ENCODE measurements at regions not wholly inside any gene's neighbourhood (a gene's known extent, or its start where the extent isn't known, plus 50 kb on each side); places are given as distances from the start of the nearest gene placed in this dataset.
"Not testable (repeated sequence)": the region's sequence is repeated elsewhere in the genome, so short reads cannot be mapped to it uniquely, and the experiment has no call there.

DNA sequence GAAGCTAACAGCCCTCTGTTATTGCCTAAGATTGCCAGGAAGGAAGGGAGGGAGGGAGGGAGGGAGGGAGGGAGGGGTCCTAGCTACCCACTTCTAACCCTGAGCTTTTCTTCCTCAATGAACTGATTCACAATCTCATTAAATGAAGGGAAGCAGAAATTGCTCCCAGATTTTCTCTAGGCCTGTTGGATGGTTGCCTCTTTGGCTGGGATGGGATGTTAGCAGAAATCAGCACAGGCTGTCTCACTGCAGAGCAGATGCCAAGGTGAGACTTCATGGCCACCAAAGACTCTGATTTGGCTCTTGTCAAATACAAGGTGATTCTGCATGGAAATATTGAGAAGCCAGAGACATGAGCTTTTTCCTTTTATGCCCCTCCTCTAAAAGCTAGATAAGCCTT is 578.6 kb downstream of the ACTL7B start:
- no peak for ATAC-seq
- DNase-seq, result no peak

- no peak for ATAC-seq
- DNase-seq, result no peak
These were observed 579.9 kb downstream of the ACTL7B start for GRCh38 chr9:108275906-108276305.

DNA sequence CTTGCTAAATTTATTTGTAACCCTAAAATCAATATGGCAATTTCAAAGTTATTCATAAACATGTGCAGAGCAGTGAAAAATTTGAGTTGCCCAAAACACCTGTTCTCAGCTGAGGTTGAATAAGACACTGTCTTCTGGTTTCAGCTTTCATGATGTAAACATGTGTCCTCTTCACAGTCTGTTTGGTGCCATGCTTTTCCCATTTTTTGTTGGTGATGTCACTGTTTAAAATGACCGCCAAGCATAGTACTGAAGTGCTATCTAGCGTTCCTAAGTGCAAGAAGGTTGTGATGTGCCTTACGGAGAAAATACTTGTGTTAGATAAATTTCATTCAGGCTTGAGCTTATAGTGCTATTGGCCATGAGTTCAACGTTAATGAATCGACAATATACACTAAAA is 580.8 kb downstream of the ACTL7B start:
- DNase-seq (no peak), ATAC-seq (no peak)

GRCh38 chr9:108273988-108274387 is 581.8 kb downstream of the ACTL7B start:
- no peak for ATAC-seq
- DNase-seq, result no peak

DNA sequence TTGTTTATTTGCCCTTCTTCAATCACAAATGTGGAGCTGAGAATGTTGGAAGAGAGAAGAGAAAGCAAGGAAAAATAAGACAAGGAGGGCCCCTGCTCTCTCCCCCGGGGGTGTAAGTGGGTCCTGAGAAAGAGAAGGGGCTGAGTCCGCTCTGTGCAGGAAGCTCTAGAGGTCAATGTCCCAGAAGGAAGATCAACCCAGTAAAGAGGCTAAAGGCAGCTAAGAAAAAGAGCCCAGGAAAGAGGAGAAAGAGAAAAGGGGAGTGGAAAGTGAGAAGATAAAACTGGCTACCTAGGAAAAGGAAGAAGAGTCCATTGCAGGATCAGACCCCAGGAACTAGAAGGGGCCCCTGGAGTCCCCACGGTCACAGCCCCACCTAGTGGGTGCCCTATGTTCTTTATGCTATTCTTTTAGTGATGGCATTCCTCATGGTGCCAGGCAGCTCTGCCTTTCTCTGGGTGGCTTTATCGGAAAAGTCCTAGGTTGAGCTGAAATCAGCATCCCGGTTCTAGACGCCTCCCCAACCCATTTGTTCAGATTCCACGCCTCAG is 583.4 kb downstream of the ACTL7B start:
- ATAC-seq, result no peak
- DNase-seq, result peak; percentile 3

DNA sequence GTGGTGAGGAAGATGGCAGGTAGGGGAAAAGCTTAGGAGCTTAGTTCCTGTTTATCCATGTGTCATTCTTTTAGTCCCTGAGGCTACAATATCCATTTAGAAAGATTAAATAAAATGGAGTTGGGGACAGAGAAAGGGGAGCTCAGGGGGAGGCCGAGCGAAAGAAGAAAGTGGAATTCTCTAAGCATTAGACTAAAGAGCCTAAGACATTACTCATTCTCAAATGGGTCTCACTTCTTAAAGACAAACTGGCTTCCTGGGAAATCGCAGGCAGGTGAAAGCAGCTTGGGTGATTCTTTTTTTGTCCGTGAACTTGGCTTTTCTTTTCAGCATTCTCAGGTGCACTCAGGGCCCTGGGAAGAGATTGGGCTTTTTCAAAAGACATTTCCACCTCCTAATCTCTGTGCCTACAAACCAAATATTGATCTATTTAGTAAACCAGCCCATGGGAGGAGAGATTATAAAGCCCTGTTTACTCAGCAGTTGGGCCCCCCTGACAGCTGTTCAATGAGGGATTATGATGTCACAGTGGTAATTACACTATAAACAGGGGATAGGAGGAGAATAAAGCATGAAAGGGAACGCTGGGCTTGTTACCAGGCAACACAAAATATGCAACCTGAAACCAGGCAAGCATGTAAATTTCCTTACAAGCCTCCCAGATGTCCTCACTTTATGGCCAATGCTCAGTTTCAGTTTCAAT is 584.0 kb downstream of the ACTL7B start:
- ATAC-seq, result no peak
- no peak for DNase-seq

GRCh38 chr9:108271236-108271635 is 584.5 kb downstream of the ACTL7B start:
- DNase-seq (no peak), ATAC-seq (no peak)

- no peak for ATAC-seq
- DNase-seq, result no peak
These were observed 585.2 kb downstream of the ACTL7B start for GRCh38 chr9:108270561-108270960.

- DNase-seq (no peak), ATAC-seq (no peak)
These were observed 585.7 kb downstream of the ACTL7B start for GRCh38 chr9:108270051-108270450.

DNA sequence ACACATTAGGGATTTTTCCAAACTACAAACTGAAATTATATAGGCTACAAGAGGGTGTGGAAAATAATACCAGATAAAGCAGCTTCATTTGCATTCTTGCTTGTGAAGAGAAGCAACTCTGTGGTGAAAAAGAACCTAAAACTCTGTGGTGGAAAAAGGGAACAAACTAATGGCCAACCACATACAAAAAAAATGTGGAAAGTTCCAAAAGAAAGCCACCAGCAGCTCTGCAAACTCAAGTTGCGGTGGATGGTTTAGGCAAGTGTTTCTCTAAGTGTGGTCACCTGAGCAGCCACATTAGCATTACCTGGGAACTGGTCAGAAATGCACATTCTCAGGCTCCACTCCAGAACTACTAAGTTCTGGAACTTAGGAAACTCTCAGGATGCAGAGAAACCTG is 586.4 kb downstream of the ACTL7B start:
- ATAC-seq (no peak), DNase-seq (no peak)

DNA sequence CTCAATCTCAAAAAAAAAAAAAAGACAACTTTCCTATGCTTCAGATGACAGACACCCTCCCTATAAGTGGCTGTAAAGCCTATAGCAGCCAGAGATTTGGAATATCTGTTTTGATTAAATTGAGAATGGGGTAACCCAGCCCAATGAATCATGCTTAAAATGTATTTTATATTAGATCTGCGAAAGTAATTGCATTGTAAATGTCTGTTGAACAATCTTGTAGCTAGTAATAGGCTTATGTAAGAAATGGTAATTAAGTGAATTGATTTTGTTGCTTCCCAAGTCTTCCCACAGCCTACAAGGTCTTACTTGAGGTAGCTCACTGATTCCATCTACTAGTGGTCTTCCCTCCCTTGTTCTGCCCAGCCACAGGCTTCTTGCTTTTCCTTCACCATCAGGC is 590.7 kb downstream of the ACTL7B start:
- DNase-seq, result no peak
- ATAC-seq, result no peak

GRCh38 chr9:108264093-108264492 is 591.7 kb downstream of the ACTL7B start:
- DNase-seq (no peak), ATAC-seq (no peak)

- no peak for ATAC-seq
- no peak for DNase-seq
These were observed 593.0 kb downstream of the ACTL7B start for GRCh38 chr9:108262836-108263235.

GRCh38 chr9:108259917-108260675 is 595.7 kb downstream of the ACTL7B start:
- ATAC-seq, result no peak

DNA sequence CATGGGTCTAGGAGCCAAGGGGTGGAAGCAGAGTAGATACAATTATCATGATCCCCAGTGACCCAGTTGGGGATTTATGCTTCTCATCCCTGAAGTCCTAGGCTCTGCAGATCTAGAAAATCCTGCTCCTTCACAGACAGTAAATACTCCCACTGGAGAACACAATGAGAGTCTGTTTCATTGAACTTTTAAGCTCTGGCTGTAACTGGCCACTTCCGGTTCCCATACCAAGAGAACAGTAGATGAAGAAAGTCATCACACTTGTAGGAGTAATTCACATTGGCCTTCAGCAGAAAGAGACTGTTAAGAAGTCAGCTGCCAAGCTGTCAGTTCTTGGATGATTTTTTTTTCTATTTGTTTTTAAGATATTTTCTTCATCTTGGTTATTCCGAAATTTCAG is 597.1 kb downstream of the ACTL7B start:
- DNase-seq, result no peak
- no peak for ATAC-seq

More at GRCh38 chr9:108259917-108260675, 595.7 kb downstream of the ACTL7B start:
- DNase-seq, result no peak

GRCh38 chr9:108257382-108257781 is 598.4 kb downstream of the ACTL7B start:
- no peak for ATAC-seq

DNA sequence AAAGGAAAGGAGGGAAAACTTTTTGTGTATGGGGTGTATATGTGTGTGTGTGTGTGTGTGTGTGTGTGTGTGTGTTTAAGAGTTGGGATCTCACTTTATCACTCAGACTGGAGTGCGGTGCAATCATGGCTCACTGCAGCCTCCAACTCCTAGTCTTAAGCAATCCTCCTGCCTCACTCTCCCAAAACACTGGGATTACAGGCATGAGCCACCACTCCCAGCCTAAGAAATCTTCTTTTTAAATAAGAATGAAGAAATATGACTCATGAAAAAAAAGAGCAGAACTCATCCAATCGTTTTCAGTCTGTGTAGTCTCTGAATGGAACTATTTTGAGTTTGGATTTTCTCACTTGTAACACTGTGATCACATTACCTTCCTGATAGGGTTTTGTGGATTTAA is 601.5 kb downstream of the ACTL7B start:
- no peak for ATAC-seq
- no peak for DNase-seq

More at GRCh38 chr9:108257382-108257781, 598.4 kb downstream of the ACTL7B start:
- no peak for DNase-seq

GRCh38 chr9:108247391-108247790 is 608.4 kb downstream of the ACTL7B start:
- ATAC-seq, DNase-seq: not testable (repeated sequence)

DNA sequence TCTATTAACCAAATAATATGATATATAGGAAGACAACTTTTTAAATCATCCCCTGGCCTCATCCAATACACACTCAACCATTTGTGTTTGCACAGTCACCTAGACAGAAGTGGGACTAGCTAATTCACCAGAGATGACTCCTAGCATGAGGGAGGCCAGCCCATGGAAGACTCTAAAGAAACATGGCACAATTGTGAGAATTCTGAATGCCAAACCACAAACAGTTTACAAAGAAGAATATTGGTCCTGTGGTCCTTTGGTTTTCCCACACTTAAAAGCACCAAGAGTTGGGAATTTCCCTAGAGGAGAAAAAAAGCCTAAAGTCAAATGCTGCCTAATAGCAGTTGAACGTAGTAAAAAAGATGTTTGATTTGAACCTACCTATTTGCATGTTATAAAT is 609.9 kb downstream of the ACTL7B start:
- ATAC-seq (no peak), DNase-seq (no peak)

- no peak for ATAC-seq
- no peak for DNase-seq
These were observed 610.5 kb downstream of the ACTL7B start for GRCh38 chr9:108245331-108245730.

DNA sequence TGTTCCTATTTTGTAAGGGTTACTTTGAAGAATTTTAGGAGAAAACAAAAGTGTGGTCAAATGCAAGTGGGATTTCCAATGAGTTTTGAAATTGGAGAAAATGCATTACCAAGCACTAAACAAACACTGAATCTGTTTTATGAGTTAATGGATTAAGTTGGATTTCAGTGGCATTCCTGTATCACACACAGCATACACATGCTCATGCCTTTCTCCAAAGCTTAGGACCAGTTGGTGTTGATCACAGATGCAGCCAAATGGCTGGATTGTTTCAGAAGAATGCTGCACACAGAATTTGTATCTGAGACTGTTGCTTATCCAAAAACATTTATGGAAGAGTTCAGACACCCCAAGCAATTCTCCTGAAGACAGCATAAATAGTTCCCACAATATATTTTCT is 611.1 kb downstream of the ACTL7B start:
- DNase-seq (no peak), ATAC-seq (no peak)

- DNase-seq (no peak), ATAC-seq (no peak)
These were observed 614.3 kb downstream of the ACTL7B start for GRCh38 chr9:108241384-108242073.

Measured in stimulated activated naive CD8-positive, alpha-beta T cell treated with anti-CD3 and anti-CD28 coated beads, Interleukin-15, Interleukin-2, amounts not matched to agents 100 U/mL and 50 U/mL, for 24 hours (primary cell).